Testis (tissue), 2 donors: ENCODE measurements at regions not wholly inside any gene's neighbourhood (a gene's known extent, or its start where the extent isn't known, plus 50 kb on each side); places are given as distances from the start of the nearest gene placed in this dataset.

ENCODE experiments used
- DNase-seq: peaks from one replicate; pipeline ENCODE4 v3.0.0-alpha.2; 2019
- H3K27ac ChIP-seq, 2 donors: fragments of 200-600 bp; sonication (generic); one replicate each; pipeline ENCODE4 v1.5.1; 2019
- H3K27me3 ChIP-seq: fragments of 200-600 bp; sonication (generic); one replicate; pipeline ENCODE4 v1.5.1; 2019
- H3K36me3 ChIP-seq: fragments of 200-600 bp; sonication (generic); one replicate; pipeline ENCODE4 v1.5.1; 2017; ENCODE audit warnings: low read depth; ENCODE audit errors: missing control alignments
- H3K4me1 ChIP-seq: fragments of 200-600 bp; sonication (generic); one replicate; pipeline ENCODE4 v1.5.1; 2019
- H3K4me3 ChIP-seq, 2 donors: fragments of 200-600 bp; sonication (generic); one replicate each; pipeline ENCODE4 v1.5.1; 2017 to 2019
- H3K9me3 ChIP-seq: fragments of 200-600 bp; sonication (generic); one replicate; pipeline ENCODE4 v1.5.1; 2017
- CTCF ChIP-seq, 3 experiments: fragments of 450-650 bp in 2 of 3; fragments of 200-600 bp in 1 of 3; sonication (generic) in 1 of 3; IDR thresholded peaks; one replicate each; pipeline ENCODE4 v1.5.1; 2016 to 2019; ENCODE audit warnings: antibody characterized with exemption in 3 of 3, mild to moderate bottlenecking in 2 of 3, moderate library complexity in 1 of 3
- POLR2A ChIP-seq: fragments of 450-650 bp; IDR thresholded peaks from one replicate; pipeline ENCODE4 v1.6.1; 2017; ENCODE audit warnings: antibody characterized with exemption, mild to moderate bottlenecking, moderate library complexity
- WGBS, 2 donors: methylation state at CpG; one replicate each; pipeline ENCODE4 v1.1.5; 2018; 5-methylcytosine and 5-hydroxymethylcytosine counted together
- intact Hi-C: fragments of 100-400 bp; cut with DNase I; formaldehyde crosslinking; loops from one replicate; pipeline ENCODE4 v1.15.1; 2023; ENCODE audit warnings: low total_unique reads

GRCh38 chr1:57901208-57901919, 477.5 kb upstream of the DAB1 start:
- 81 to 91% methylated on average over 7 of the region's 7 CpGs for WGBS, 2 donors

GRCh38 chr1:57898531-57898930, 474.7 kb upstream of the DAB1 start:
- TF ChIP-seq CTCF (IDR thresholded peaks at IDR 0.05) (no peak), POLR2A (no peak)
- intact Hi-C loops = no loop called here
- Histone ChIP-seq H3K4me3 (no peak overlapping the region), H3K27ac (no peak overlapping the region), H3K9me3 (no peaks in the 10 kb centered on the region), H3K27me3 (no peaks in the 10 kb centered on the region), H3K36me3 (no peaks in the 10 kb centered on the region), H3K4me1 (no peaks in the 10 kb centered on the region)
- no peak for DNase-seq
- 85 to 96% methylated on average over 7 of the region's 7 CpGs for WGBS, 2 donors

More at GRCh38 chr1:57901208-57901919, 477.5 kb upstream of the DAB1 start:
- H3K9me3 ChIP-seq = no peaks in the 10 kb centered on the region
- DNase-seq = no peak
- H3K36me3 ChIP-seq = no peaks in the 10 kb centered on the region
- H3K27ac ChIP-seq = no peak overlapping the region
- no peak overlapping the region for H3K4me3 ChIP-seq
- no peak for TF ChIP-seq POLR2A
- no peak for TF ChIP-seq CTCF (IDR thresholded peaks at IDR 0.05)
- intact Hi-C loops = no loop called here
- no peaks in the 10 kb centered on the region for H3K4me1 ChIP-seq
- H3K27me3 ChIP-seq = no peaks in the 10 kb centered on the region

- Histone ChIP-seq H3K9me3 (no peaks in the 10 kb centered on the region), H3K4me1 (no peaks in the 10 kb centered on the region), H3K27ac (no peak overlapping the region), H3K36me3 (no peaks in the 10 kb centered on the region), H3K27me3 (no peaks in the 10 kb centered on the region), H3K4me3 (no peak overlapping the region)
- 70 to 73% methylated on average over 3 of the region's 3 CpGs for WGBS, 2 donors
- no peak for DNase-seq
- intact Hi-C loops = no loop called here
- TF ChIP-seq CTCF (IDR thresholded peaks at IDR 0.05) (no peak), POLR2A (no peak)
Observed at GRCh38 chr1:57897581-57897980, 473.7 kb upstream of the DAB1 start.

- Histone ChIP-seq H3K27me3 (no peaks in the 10 kb centered on the region), H3K4me1 (no peaks in the 10 kb centered on the region), H3K27ac (no peak overlapping the region), H3K4me3 (no peak overlapping the region), H3K9me3 (no peaks in the 10 kb centered on the region), H3K36me3 (no peaks in the 10 kb centered on the region)
- 71 to 81% methylated on average over 3 of the region's 3 CpGs for WGBS, 2 donors
- TF ChIP-seq CTCF (IDR thresholded peaks at IDR 0.05) = no peak
- TF ChIP-seq POLR2A = no peak
- intact Hi-C loops = no loop called here
- DNase-seq = no peak
Observed at GRCh38 chr1:57894315-57894714, 470.5 kb upstream of the DAB1 start.

- DNase-seq = no peak
- Histone ChIP-seq H3K9me3 (no peaks in the 10 kb centered on the region), H3K4me3 (no peak overlapping the region), H3K27ac (no peak overlapping the region), H3K27me3 (no peaks in the 10 kb centered on the region), H3K4me1 (no peaks in the 10 kb centered on the region), H3K36me3 (no peaks in the 10 kb centered on the region)
- intact Hi-C loops = no loop called here
- no peak for TF ChIP-seq CTCF (IDR thresholded peaks at IDR 0.05)
- TF ChIP-seq POLR2A = no peak
- WGBS, 2 donors = 74 to 75% methylated on average over 7 of the region's 7 CpGs
Observed at GRCh38 chr1:57889676-57890320, 465.9 kb upstream of the DAB1 start.
